ENCODE measurements at regions not wholly inside any gene's neighbourhood (a gene's known extent, or its start where the extent isn't known, plus 50 kb on each side); places are given as distances from the start of the nearest gene placed in this dataset.

- DNase-seq, result no peak
Observed at GRCh38 chr2:62595474-62595873, 89.5 kb upstream of the TMEM17 start.

DNA sequence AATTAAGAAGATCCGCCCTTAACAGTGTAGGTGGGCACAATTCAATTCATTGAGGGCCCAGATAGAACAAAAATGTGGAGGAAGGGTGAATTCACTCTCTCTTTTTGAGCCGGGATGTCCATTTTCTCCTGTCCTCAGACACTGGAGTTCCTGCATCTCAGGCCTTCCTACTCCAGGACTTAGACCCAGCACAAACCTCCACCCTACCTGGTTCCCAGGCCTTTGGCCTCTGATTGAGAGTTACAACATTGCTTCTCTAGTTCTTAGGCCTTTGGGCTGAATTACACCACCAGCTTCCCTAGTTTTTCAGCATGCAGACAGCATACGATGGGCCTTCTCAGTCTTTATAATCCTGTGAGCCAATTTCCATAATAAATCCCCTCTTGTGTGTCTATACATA lies 87.8 kb upstream of the TMEM17 start:
- no peak for DNase-seq

DNA sequence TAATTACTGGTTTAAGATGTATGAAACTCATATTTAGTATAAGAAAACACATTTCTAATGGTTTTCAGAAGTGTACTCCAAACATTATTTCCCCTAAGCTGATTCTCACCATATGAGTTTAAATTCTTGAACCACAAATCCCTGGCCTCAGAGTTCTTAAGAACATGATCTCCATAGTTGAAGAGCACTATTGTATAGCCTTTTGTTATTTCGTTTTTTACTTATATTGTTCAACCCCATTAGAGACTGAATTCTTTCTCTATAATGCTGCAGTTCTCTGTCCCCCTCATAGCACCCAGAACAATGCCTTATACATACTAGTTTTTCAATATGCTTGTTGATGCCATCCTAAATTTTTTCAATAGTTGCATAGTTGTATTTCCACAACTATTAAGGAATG lies 85.5 kb upstream of the TMEM17 start:
- no peak for DNase-seq

- no peak for DNase-seq
Observed at GRCh38 chr2:62589691-62590356, 83.8 kb upstream of the TMEM17 start.

GRCh38 chr2:62587592-62587991 lies 81.6 kb upstream of the TMEM17 start:
- DNase-seq, result no peak

- DNase-seq, result no peak
Observed at GRCh38 chr2:62586981-62587380, 81.0 kb upstream of the TMEM17 start.

GRCh38 chr2:62578803-62579640 lies 73.0 kb upstream of the TMEM17 start:
- no peak for DNase-seq

DNA sequence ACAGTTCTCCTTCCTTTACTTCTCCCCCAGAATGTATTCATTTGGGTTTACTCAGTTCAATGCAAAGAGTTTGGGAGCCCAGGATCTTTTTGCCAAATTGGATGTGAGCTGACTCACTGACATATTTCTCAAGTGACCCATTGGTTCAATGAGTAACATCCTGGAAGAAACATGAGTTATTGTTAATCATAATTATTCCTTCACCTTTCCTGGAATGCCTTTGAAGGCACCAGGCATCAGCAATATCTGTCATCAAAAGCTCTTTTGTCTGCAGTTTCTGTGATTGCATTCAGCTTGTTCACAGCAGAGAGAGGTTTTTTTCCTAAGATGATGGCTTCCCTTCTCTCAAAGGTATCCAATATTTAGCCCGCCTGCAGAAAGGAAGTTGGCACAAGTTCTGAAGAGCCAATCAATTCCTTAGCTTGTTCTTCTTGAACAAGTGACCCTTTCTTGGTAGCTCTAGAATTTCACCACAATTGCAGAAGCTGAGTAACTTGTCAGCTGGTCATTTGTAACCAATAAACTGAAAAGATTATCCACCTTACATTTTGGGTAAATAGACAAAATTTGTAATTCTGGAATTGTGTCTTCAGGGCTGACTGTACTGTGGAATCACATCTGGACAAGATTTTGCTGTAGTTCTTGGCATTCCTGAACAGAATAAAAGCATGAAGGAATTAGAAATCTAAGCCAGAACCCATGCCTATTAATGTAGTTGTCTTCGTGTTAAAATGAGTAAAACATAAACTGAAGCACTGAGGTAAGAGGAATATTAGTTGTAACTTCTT lies 72.2 kb upstream of the TMEM17 start:
- peak; percentile 82 for DNase-seq

DNA sequence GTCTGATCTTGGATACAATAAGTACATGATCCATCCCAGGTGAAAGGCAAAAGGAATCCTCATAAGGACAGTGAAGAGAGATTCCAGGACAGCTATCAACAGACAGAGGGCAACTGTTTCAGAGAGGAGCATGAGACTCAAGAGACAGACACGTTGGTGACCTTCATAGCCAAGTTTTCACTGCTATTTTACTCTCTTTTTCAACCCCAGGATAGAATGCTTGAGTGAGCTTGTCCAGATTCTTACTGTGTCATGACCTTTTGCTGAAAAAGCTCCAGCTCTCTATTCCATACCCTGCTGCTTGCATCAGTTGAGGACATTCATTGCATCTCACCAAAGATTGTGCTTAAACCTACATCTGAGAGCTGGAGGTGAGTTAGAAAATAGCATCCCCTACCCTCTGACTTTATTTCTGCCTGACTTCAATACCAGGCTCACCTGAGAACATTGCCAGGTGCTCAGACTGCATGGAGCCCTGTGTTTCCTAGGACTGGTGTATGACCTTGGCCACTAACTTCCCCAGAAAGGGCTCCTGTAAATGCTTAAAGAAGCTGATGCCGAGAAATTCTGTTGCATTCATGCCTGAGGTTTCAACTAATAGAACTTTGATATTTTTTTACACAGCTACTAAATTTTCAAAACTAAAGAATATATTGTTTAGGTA lies 70.4 kb upstream of the TMEM17 start:
- no peak for DNase-seq

- DNase-seq, result no peak
Observed at GRCh38 chr2:62573936-62574335, 67.9 kb upstream of the TMEM17 start.

- DNase-seq, result no peak
Observed at GRCh38 chr2:62573137-62573731, 67.2 kb upstream of the TMEM17 start.

DNA sequence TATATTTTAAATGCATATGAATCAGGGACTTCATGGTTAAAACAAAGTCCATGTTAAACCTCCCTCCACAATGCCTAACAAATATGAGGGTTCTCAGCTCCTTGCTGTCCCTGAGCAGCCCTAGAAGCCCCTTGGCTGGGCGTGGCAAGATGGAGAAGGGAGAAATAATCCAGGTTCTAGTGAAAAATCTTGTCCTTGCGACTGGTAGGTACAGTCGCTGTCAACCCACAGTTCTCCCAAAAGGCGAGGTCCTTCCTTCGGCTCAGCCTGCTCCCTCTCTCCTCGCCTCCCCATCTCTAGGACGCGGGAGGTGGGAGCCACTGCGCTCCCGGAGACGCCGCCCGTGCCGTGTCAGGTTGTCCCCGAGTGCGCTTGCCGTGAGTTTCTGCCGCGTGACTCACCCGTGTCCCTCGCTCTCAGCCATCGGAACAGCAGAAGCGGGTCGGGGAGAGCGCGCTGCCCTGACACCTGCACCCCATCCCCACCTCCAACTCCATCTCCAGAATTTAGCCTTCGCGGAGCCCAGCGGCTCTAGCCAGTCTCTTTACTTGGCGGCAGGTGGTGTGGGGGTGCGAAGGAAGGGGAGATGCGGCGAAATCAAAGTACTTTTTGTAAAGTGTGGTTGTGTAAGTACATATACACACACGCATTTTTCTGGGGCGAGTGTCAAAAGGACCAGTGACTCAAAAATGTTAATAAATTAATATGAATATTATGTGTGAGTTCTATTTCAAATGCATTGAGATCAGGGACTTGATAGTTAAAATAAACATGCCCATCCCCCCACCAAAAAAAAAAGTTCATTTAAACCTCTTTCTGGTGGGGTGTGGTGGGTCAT lies 65.1 kb upstream of the TMEM17 start:
- DNase-seq, result no peak

DNA sequence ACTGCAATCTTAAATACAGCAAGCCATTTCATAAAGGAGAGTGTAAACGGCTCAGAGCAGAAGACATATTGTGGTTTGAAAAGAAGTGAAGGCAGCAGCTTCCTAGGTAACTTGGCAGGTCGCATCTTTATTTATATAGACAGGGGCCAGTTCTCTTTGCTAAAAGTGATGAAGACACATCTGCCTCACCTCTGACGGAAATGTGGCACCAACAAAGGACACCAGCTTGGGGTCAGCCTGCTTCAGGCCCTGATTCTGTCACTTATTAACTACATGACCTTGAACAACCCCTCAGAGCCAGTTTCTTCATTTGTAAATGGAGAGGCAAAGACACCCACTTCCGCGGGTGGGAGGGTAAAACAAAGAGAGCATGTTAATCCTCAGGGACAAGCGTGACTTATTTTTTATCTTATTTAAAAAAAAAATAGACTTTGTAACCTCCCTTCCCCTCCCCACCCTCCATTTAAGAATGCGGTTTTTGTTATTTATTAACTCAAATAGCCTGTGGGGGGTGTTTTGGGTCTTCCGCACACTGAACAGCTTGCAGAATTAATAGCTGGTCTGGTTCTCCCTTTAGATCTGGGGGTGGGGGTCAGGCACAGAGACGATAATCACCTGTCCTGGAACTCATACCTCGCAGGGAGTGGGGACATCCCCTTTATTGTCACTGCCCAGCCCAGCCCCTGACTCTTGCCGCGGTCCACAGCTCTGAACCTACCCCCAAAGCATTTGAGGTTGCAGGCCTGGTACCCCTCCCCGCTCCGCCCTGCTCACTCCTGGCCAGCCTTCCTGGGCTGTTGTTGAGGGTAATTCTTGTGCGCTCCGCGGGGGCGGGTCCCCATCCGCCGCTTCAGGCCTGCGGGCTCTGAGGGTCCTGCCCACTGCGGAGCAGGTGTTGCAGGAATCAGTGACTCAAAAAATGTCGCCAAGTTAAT lies 64.2 kb upstream of the TMEM17 start:
- no peak for DNase-seq

DNA sequence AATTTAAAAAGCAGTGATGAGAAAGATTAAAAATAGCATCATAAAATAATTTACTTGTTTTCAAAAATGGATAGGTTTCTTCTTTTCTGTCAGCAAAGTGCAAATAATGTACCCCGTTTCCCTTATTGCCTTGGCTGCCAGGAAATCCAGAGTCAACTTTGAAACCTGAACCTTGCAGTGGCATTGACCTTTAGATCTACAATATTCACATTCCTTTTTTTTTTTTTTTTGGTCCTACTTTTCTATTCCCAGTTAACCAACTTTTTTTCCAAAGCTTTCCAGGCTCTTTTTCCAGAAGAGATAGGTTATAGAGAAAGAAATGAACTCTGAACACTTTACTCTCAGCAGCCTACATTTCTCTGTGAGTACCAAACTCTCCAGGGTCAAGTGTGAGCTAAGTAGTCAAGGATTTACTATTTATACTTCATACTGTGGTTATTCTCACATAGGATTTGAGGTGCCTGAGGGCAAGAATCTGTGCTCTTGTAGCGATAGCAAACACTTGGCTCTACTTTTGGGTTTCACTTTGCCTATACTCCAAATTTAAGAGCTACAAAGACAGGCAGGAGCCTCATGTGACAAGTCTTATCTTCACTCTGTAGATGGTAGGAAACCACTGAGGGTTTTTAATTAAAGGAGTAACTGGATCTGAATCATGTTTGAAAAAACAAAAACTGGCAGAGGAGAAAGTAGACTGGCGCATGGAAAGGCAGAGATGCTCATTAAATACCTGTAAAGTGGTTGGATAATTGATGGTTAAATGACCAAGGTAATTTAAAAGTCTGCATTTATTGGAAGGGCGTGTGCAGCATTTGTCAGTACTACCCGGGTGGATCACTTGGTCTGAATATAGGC lies 63.2 kb upstream of the TMEM17 start:
- no peak for DNase-seq

DNA sequence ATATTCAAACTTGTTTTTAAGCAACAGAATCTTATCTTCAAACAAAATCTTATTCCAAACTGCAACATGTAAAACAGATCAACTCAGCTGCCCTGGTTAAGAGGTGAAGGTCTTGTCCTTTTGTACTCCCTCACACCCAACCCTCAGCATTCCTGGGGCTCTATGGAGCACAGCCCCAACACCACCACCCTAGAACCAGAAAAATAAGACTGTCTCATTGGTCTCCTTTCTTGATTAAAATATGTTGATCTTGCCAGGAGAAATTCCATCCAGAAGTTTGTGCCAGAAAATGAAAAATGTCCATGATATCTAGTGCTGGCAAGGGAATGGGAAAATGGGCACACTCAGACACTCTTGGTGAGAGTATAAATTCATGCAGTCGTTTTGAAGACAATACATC lies 62.1 kb upstream of the TMEM17 start:
- no peak for DNase-seq

DNA sequence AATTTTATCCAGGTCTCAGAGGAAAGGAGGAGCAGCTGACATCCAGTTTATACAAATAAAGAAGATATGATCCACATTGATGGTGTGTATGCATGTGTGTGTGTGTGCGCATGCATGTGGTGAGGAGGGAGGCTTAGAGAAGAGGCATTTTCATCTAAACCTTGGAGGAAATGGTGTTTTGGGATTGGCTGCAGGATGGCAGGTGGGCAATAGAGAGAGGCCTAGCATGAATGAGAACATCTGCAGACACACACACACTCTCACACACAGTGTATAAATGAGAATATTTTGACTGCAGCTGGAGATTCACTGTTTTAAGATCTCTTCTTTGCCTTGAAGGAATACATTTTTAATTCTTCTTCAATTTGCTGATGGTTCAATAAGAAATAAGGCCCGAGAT lies 61.7 kb upstream of the TMEM17 start:
- DNase-seq, result no peak

DNA sequence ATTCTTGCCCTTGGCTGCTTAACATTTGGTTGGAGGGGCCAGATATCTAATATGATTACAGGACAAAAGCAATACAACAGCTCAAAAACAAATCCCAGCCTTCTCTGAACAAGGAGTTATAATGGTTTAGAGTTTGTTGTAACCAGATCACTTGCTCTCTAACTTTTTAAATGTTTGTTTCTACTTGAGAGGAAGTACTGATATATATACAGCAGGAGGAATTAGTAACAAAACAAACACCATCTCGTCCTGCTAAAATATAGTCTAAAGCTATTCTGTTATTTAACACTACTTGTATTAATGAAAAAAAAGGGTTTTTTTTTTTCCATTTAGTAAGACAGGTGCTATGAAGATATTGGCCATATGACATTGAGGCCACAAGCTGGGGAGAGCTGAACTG lies 60.9 kb upstream of the TMEM17 start:
- no peak for DNase-seq

DNA sequence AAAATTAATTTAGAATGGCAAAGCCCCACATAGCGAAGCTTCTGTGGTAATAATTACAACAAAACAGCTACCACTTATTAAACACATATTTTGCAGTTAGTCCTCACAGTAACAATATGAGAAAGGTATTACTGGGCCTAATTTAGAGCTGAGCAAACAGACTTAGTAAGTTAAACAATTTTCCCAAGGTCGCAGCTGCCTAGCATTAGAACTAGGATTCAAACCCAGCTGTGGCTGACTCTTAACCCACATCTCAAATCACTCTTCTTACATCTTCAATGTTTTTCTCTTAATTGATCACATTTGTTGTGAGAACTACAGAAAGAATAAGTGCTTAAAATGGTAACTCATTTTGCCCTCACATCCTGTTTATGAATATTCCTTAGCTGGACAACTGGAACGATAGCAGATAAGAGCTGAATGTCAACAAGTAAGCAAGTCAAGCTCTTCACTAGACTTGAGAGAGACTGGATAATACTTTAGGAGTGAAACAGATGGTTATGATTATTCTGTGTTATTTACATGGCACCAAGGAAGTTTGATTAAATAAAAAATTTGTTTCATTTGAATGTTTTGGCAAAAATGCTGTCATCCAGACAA lies 59.4 kb upstream of the TMEM17 start:
- no peak for DNase-seq

Measured in amniotic stem cell (primary cell).